ENCODE measurements at regions not wholly inside any gene's neighbourhood (a gene's known extent, or its start where the extent isn't known, plus 50 kb on each side); places are given as distances from the start of the nearest gene placed in this dataset.

- TF ChIP-seq CTCF (IDR thresholded peaks at IDR 0.05): no peak
- no peak for TF ChIP-seq POLR2A (IDR thresholded peaks at IDR 0.05)
- no peak for TF ChIP-seq POLR2AphosphoS5 (IDR thresholded peaks at IDR 0.05)
Observed at GRCh38 chr5:30659417-30659816, 534.1 kb upstream of the CDH6 start.
